GM12878 (cell line): ENCODE measurements at regions not wholly inside any gene's neighbourhood (a gene's known extent, or its start where the extent isn't known, plus 50 kb on each side); places are given as distances from the start of the nearest gene placed in this dataset.

Experiments
- ATAC-seq: fragments of 200-7000 bp; cut with Tn5 transposase; 3 replicates; pipeline ENCODE4 v1.9.1; 2020; ENCODE audit warnings: mild to moderate bottlenecking, moderate library complexity
- BruUV-seq: library from RNA; stranded (reverse); fragments of 400-500 nt; replicated peaks from 2 replicates; lab custom pipeline; 2021; lab: Mats Ljungman, UMichigan
- CTCF ChIA-PET: fragments of 300-600 bp; sonication (Branson Sonifier 250); formaldehyde crosslinking; extraction: SDS; loops from one replicate; lab custom pipeline; 2021; ENCODE audit warnings: inconsistent platforms; lab: Yijun Ruan, JAX
- POLR2A ChIA-PET: fragments of 350-600 bp; formaldehyde crosslinking; extraction: SDS; loops from one replicate; lab custom pipeline; 2021; ENCODE audit warnings: inconsistent platforms; lab: Charles Lee
- RAD21 ChIA-PET: fragments of 300-600 bp; sonication (Branson Sonifier 250); formaldehyde crosslinking; loops from one replicate; lab custom pipeline; 2023; ENCODE audit warnings: antibody characterized with exemption; ENCODE audit not compliant: unreplicated experiment; lab: Charles Lee
- SMC1A ChIA-PET: fragments of 300-600 bp; sonication (Branson Sonifier 250); formaldehyde crosslinking; loops from one replicate; lab custom pipeline; 2023; ENCODE audit not compliant: unreplicated experiment, uncharacterized antibody; lab: Charles Lee
- DNase-seq: peaks from one replicate; pipeline ENCODE4 v3.0.0-alpha.2; 2011; ENCODE audit warnings: low read depth, low spot score
- FAIRE-seq: peaks from 3 replicates; lab custom pipeline; 2011; peaks lifted over from hg19 to GRCh38; lab: Jason Lieb, UNC
- H2AFZ ChIP-seq: 2 replicates; pipeline ENCODE4 v1.6.0; 2011; ENCODE audit warnings: low read depth, low read length, control low read depth; ENCODE audit not compliant: control insufficient read depth
- H3K27ac ChIP-seq: 2 replicates; pipeline ENCODE4 v1.5.1; 2011; ENCODE audit warnings: control low read depth; ENCODE audit not compliant: control insufficient read depth, insufficient read depth
- H3K27me3 ChIP-seq, 2 experiments: replicated peaks in 1 of 2; 2 replicates each; pipeline versions ENCODE4 v1.6.0 to v1.6.1; 2011; ENCODE audit warnings: low read length in 1 of 2; ENCODE audit not compliant: control insufficient read depth in 2 of 2, insufficient read depth in 2 of 2
- H3K36me3 ChIP-seq, 2 experiments: 2 replicates each; pipeline ENCODE4 v1.5.1; 2011; ENCODE audit warnings: low read length in 1 of 2; ENCODE audit not compliant: control insufficient read depth in 2 of 2, insufficient read depth in 2 of 2
- H3K4me1 ChIP-seq: 2 replicates; pipeline ENCODE4 v1.6.1; 2011; ENCODE audit warnings: mild to moderate bottlenecking, low read length, moderate library complexity, mixed read lengths; ENCODE audit not compliant: control insufficient read depth, insufficient read depth
- H3K4me2 ChIP-seq: 2 replicates; pipeline ENCODE4 v1.6.0; 2011; ENCODE audit warnings: control low read depth; ENCODE audit not compliant: control insufficient read depth, insufficient read depth
- H3K4me3 ChIP-seq: fragments of 200-600 bp; sonication (generic); 2 replicates; pipeline ENCODE4 v1.5.1; 2016
- H3K79me2 ChIP-seq: 2 replicates; pipeline ENCODE4 v1.6.0; 2011; ENCODE audit warnings: low read length; ENCODE audit not compliant: control insufficient read depth, insufficient read depth
- H3K9ac ChIP-seq: 2 replicates; pipeline ENCODE4 v1.8.0; 2011; ENCODE audit warnings: low read length, control low read depth, mixed read lengths; ENCODE audit not compliant: control insufficient read depth, insufficient read depth
- H3K9me3 ChIP-seq: replicated peaks from 3 replicates; pipeline ENCODE4 v1.5.1; 2011; ENCODE audit warnings: mild to moderate bottlenecking, low read length; ENCODE audit not compliant: control insufficient read depth, insufficient read depth
- H4K20me1 ChIP-seq: 2 replicates; pipeline ENCODE4 v1.6.0; 2011; ENCODE audit not compliant: control insufficient read depth, insufficient read depth
- BACH1 ChIP-seq: fragments of 450-650 bp; IDR thresholded peaks from 2 replicates; pipeline ENCODE4 v1.6.1; 2017; ENCODE audit warnings: mild to moderate bottlenecking, borderline replicate concordance
- CEBPB ChIP-seq, 2 experiments: fragments of 150-350 bp in 1 of 2; IDR thresholded peaks; 2 replicates each; pipeline ENCODE4 v1.6.1; 2012 to 2014; ENCODE audit warnings: low read depth in 2 of 2, low read length in 2 of 2, borderline replicate concordance in 1 of 2, inconsistent platforms in 1 of 2
- GABPA ChIP-seq: IDR thresholded peaks from 2 replicates; pipeline ENCODE4 v1.6.1; 2014; ENCODE audit warnings: antibody characterized with exemption, low read depth, mild to moderate bottlenecking, inconsistent platforms
- IRF5 ChIP-seq: fragments of 450-650 bp; IDR thresholded peaks from 2 replicates; pipeline ENCODE4 v1.6.1; 2017; ENCODE audit warnings: borderline replicate concordance
- MTA2 ChIP-seq: fragments of 450-650 bp; IDR thresholded peaks from 2 replicates; pipeline ENCODE4 v1.6.1; 2016; ENCODE audit warnings: low read depth, mild to moderate bottlenecking, moderate library complexity
- NBN ChIP-seq: fragments of 450-650 bp; IDR thresholded peaks from 2 replicates; pipeline ENCODE4 v1.6.1; 2016
- PAX8 ChIP-seq: fragments of 450-650 bp; IDR thresholded peaks from 2 replicates; pipeline ENCODE4 v1.6.1; 2017; ENCODE audit warnings: mild to moderate bottlenecking, moderate library complexity
- TCF7 ChIP-seq: IDR thresholded peaks from 2 replicates; pipeline ENCODE4 v1.6.1; 2014; ENCODE audit warnings: antibody characterized with exemption, borderline replicate concordance
- WGBS: methylation state at CpG from one replicate; pipeline ENCODE4 v1.1.6; 2016; ENCODE audit warnings: low lambda C conversion rate; ENCODE audit not compliant: insufficient replicate concordance, insufficient coverage; ENCODE audit errors: missing lambda C conversion rate; 5-methylcytosine and 5-hydroxymethylcytosine counted together
- in situ Hi-C: fragments of 300-500 bp; cut with MboI; formaldehyde crosslinking; loops from 9 replicates; pipeline ENCODE4 v1.14.3; 2018; ENCODE audit warnings: mixed read lengths
- intact Hi-C: fragments of 100-400 bp; cut with micrococcal nuclease; formaldehyde crosslinking; loops from one replicate; pipeline ENCODE4 v1.14.2; 2022; ENCODE audit not compliant: unreplicated experiment
- TF ChIP-seq, protein P1 (sequence below): IDR thresholded peaks from 2 replicates; pipeline ENCODE4 v1.6.1; 2011; ENCODE audit warnings: low read depth, low read length, improper control_type of control experiment, borderline replicate concordance

- BruUV-seq, result no TSS peak
- no peak for DNase-seq
- ChIA-PET CTCF (no interaction called here), SMC1A (no interaction called here), POLR2A (no interaction called here), RAD21 (no interaction called here)
- Histone ChIP-seq H3K27ac (no peak overlapping the region), H4K20me1 (no peaks in the 10 kb centered on the region), H3K4me3 (no peak overlapping the region), H3K9me3 (no peaks in the 10 kb centered on the region; the same call in 2 of the 3 replicates), H3K9ac (no peak overlapping the region), H3K36me3 (no peaks in the 10 kb centered on the region), H3K79me2 (no peaks in the 10 kb centered on the region), H3K4me1 (no peaks in the 10 kb centered on the region), H3K4me2 (no peak overlapping the region), H2AFZ (no peak overlapping the region), H3K27me3 (no peaks in the 10 kb centered on the region)
- no peak for ATAC-seq
- TF ChIP-seq NBN, result no peak
- no peak for TF ChIP-seq PAX8
- TF ChIP-seq TCF7, result no peak
- TF ChIP-seq BACH1, result no peak
- TF ChIP-seq, protein P1, sequence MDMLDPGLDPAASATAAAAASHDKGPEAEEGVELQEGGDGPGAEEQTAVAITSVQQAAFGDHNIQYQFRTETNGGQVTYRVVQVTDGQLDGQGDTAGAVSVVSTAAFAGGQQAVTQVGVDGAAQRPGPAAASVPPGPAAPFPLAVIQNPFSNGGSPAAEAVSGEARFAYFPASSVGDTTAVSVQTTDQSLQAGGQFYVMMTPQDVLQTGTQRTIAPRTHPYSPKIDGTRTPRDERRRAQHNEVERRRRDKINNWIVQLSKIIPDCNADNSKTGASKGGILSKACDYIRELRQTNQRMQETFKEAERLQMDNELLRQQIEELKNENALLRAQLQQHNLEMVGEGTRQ, result no peak
- TF ChIP-seq CEBPB (IDR thresholded peaks at IDR 0.05; ENCODE audit: borderline replicate concordance in 1 of 2, low read depth in 2 of 2, low read length in 2 of 2), result no peak
- 56% methylated on average over 10 of the region's 10 CpGs for WGBS
- in situ Hi-C loops, result no loop called here
- FAIRE-seq, result no peak
- intact Hi-C loops, result no loop called here
Observed at GRCh38 chr22:49097966-49098365, 729.7 kb downstream of the BRD1 start.

- SMC1A ChIA-PET, result no interaction called here
- Histone ChIP-seq H3K4me3 (no peak overlapping the region), H2AFZ (no peak overlapping the region), H4K20me1 (no peaks in the 10 kb centered on the region), H3K27me3 (no peaks in the 10 kb centered on the region), H3K36me3 (no peaks in the 10 kb centered on the region), H3K9ac (no peak overlapping the region)
- DNase-seq, result no peak
- 52% methylated on average over 19 of the region's 20 CpGs for WGBS
- TF ChIP-seq MTA2 (no peak), GABPA (no peak), IRF5 (no peak)
- TF ChIP-seq, all 136 proteins: peak for 0
- no peak for ATAC-seq
- no peak overlapping the region for H3K4me2 ChIP-seq
- H3K79me2 ChIP-seq, result no peaks in the 10 kb centered on the region
- RAD21 ChIA-PET, result no interaction called here
- CTCF ChIA-PET, result no interaction called here
- H3K4me1 ChIP-seq, result no peaks in the 10 kb centered on the region
- in situ Hi-C loops (no loop called here), intact Hi-C loops (no loop called here)
- H3K9me3 ChIP-seq, result no peaks in the 10 kb centered on the region; the same call in 2 of the 3 replicates
- no peak overlapping the region for H3K27ac ChIP-seq
- no peak for FAIRE-seq
- no TSS peak for BruUV-seq
- POLR2A ChIA-PET, result no interaction called here
Observed at GRCh38 chr22:49097171-49097925, 730.3 kb downstream of the BRD1 start.
